ENCODE measurements at regions not wholly inside any gene's neighbourhood (a gene's known extent, or its start where the extent isn't known, plus 50 kb on each side); places are given as distances from the start of the nearest gene placed in this dataset.

- no peak for ATAC-seq
- WGBS, 2 donors, result 85 to 87% methylated on average over 6 of the region's 6 CpGs
- no peak overlapping the region for H3K27ac ChIP-seq
Observed at GRCh38 chr5:60333005-60333571, 366.9 kb downstream of the DEPDC1B start.

GRCh38 chr5:60332244-60333004 lies 367.5 kb downstream of the DEPDC1B start:
- WGBS, 2 donors, result 80 to 89% methylated on average over 2 of the region's 2 CpGs
- no peak for TF ChIP-seq POLR2A (IDR thresholded peaks at IDR 0.05)
- TF ChIP-seq, protein P1, sequence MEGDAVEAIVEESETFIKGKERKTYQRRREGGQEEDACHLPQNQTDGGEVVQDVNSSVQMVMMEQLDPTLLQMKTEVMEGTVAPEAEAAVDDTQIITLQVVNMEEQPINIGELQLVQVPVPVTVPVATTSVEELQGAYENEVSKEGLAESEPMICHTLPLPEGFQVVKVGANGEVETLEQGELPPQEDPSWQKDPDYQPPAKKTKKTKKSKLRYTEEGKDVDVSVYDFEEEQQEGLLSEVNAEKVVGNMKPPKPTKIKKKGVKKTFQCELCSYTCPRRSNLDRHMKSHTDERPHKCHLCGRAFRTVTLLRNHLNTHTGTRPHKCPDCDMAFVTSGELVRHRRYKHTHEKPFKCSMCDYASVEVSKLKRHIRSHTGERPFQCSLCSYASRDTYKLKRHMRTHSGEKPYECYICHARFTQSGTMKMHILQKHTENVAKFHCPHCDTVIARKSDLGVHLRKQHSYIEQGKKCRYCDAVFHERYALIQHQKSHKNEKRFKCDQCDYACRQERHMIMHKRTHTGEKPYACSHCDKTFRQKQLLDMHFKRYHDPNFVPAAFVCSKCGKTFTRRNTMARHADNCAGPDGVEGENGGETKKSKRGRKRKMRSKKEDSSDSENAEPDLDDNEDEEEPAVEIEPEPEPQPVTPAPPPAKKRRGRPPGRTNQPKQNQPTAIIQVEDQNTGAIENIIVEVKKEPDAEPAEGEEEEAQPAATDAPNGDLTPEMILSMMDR (IDR thresholded peaks at IDR 0.05), result no peak
- no peaks in the 10 kb centered on the region for H3K9me3 ChIP-seq
- H3K4me3 ChIP-seq, result no peak overlapping the region
- ATAC-seq (no peak), DNase-seq (no peak)
- no peak overlapping the region for H3K27ac ChIP-seq
- no peaks in the 10 kb centered on the region for H3K27me3 ChIP-seq
- H3K36me3 ChIP-seq (replicated peaks in 1 of 2; ENCODE audit: insufficient read depth in 1 of 2, low read depth in 2 of 2), result no peaks in the 10 kb centered on the region
- H3K4me1 ChIP-seq, result no peaks in the 10 kb centered on the region
- intact Hi-C loops (cut with DNase I), result no loop called here

More at GRCh38 chr5:60333005-60333571, 366.9 kb downstream of the DEPDC1B start:
- DNase-seq, result no peak
- no peaks in the 10 kb centered on the region for H3K4me1 ChIP-seq
- intact Hi-C loops (cut with DNase I), result no loop called here
- no peaks in the 10 kb centered on the region for H3K36me3 ChIP-seq (replicated peaks in 1 of 2; ENCODE audit: insufficient read depth in 1 of 2, low read depth in 2 of 2)
- H3K4me3 ChIP-seq, result no peak overlapping the region
- no peaks in the 10 kb centered on the region for H3K27me3 ChIP-seq
- TF ChIP-seq POLR2A (IDR thresholded peaks at IDR 0.05), result no peak
- TF ChIP-seq, protein P1 (IDR thresholded peaks at IDR 0.05), result no peak
- H3K9me3 ChIP-seq, result no peaks in the 10 kb centered on the region

DNA sequence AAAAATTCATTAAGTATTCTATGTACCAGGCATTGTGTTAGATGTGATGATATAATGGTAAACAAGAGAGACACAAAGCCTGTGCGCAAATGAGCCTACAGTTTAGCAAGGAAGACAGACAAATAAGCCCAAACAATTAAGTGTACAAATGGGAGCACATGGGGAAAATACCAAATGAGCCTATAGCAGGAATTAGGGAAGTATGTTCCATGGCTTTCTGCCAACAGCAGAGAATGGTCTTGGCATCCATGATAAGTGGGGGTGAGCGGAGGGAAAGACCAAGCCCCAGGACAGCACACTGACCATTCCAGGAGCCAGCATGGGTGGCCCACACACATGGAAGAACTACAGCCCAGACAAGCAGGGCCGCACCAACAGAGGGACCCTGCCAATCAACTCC lies 369.7 kb downstream of the DEPDC1B start:
- intact Hi-C loops (cut with DNase I), result no loop called here
- no peaks in the 10 kb centered on the region for H3K36me3 ChIP-seq (replicated peaks in 1 of 2; ENCODE audit: insufficient read depth in 1 of 2, low read depth in 2 of 2)
- no peaks in the 10 kb centered on the region for H3K27me3 ChIP-seq
- 87 to 95% methylated on average over 3 of the region's 3 CpGs for WGBS, 2 donors
- DNase-seq (no peak), ATAC-seq (no peak)
- TF ChIP-seq POLR2A (IDR thresholded peaks at IDR 0.05), result no peak
- TF ChIP-seq, protein P1 (IDR thresholded peaks at IDR 0.05), result no peak
- H3K4me3 ChIP-seq, result no peak overlapping the region
- no peaks in the 10 kb centered on the region for H3K9me3 ChIP-seq
- no peak overlapping the region for H3K27ac ChIP-seq
- no peaks in the 10 kb centered on the region for H3K4me1 ChIP-seq

- TF ChIP-seq POLR2A (IDR thresholded peaks at IDR 0.05), result no peak
- no peak for DNase-seq
- Histone ChIP-seq H3K36me3 (replicated peaks in 1 of 2; ENCODE audit: insufficient read depth in 1 of 2, low read depth in 2 of 2) (no peaks in the 10 kb centered on the region), H3K4me1 (no peaks in the 10 kb centered on the region), H3K27ac (no peak overlapping the region), H3K9me3 (no peaks in the 10 kb centered on the region), H3K27me3 (no peaks in the 10 kb centered on the region), H3K4me3 (no peak overlapping the region)
- intact Hi-C loops (cut with DNase I), result no loop called here
- WGBS, 2 donors, result 45 to 67% methylated on average over 2 of the region's 2 CpGs
- no peak for ATAC-seq
Observed at GRCh38 chr5:60325870-60326269, 374.1 kb downstream of the DEPDC1B start.

GRCh38 chr5:60323596-60323995 lies 376.4 kb downstream of the DEPDC1B start:
- intact Hi-C loops (cut with DNase I), result no loop called here
- DNase-seq (no peak), ATAC-seq (no peak)
- TF ChIP-seq, protein P1 (IDR thresholded peaks at IDR 0.05), result no peak
- TF ChIP-seq POLR2A (IDR thresholded peaks at IDR 0.05), result no peak
- H3K4me1 ChIP-seq, result no peaks in the 10 kb centered on the region
- no peaks in the 10 kb centered on the region for H3K9me3 ChIP-seq
- no peaks in the 10 kb centered on the region for H3K27me3 ChIP-seq
- 62 to 68% methylated on average over 3 of the region's 3 CpGs for WGBS, 2 donors
- H3K27ac ChIP-seq, result no peak overlapping the region
- no peak overlapping the region for H3K4me3 ChIP-seq
- H3K36me3 ChIP-seq (replicated peaks in 1 of 2; ENCODE audit: insufficient read depth in 1 of 2, low read depth in 2 of 2), result no peaks in the 10 kb centered on the region
